SK-N-SH (cell line): ENCODE measurements at regions not wholly inside any gene's neighbourhood (a gene's known extent, or its start where the extent isn't known, plus 50 kb on each side); places are given as distances from the start of the nearest gene placed in this dataset.

Experiments used
- EP300 ChIP-seq, 2 experiments: IDR thresholded peaks; 2 replicates each; pipeline versions ENCODE4 v1.4.0 to v1.6.1; 2012; ENCODE audit warnings: borderline replicate concordance in 1 of 2, low read depth in 1 of 2, low read length in 1 of 2
- EZH2phosphoT487 ChIP-seq: fragments of 200-600 bp; sonication (generic); IDR thresholded peaks from 2 replicates; pipeline ENCODE4 v1.6.1; 2017; ENCODE audit warnings: low read depth, mixed run types, mild to moderate bottlenecking, antibody characterized with exemption, moderate library complexity, borderline replicate concordance
- FOSL2 ChIP-seq: IDR thresholded peaks from 2 replicates; pipeline ENCODE4 v1.4.0; 2012; ENCODE audit warnings: low read depth, mild to moderate bottlenecking, moderate library complexity, borderline replicate concordance
- FOXJ3 ChIP-seq: sonication (generic); formaldehyde crosslinking; IDR thresholded peaks from 2 replicates; pipeline ENCODE4 v1.5.1; 2020; ENCODE audit warnings: mild to moderate bottlenecking, missing genetic modification reagents
- POLR2AphosphoS5 ChIP-seq: IDR thresholded peaks from 2 replicates; pipeline ENCODE4 v1.6.1; 2012; ENCODE audit warnings: low read depth, low read length
- RAD21 ChIP-seq: IDR thresholded peaks from 2 replicates; pipeline ENCODE4 v1.6.1; 2012; ENCODE audit warnings: mild to moderate bottlenecking, low read length
- RFX5 ChIP-seq: IDR thresholded peaks from 2 replicates; pipeline ENCODE4 v1.6.1; 2012; ENCODE audit warnings: mild to moderate bottlenecking, improper control_type of control experiment, low read length
- TAF1 ChIP-seq: IDR thresholded peaks from 2 replicates; pipeline ENCODE4 v1.6.1; 2012; ENCODE audit warnings: low read depth, mild to moderate bottlenecking, low read length, moderate library complexity, borderline replicate concordance
- TCF12 ChIP-seq: IDR thresholded peaks from 2 replicates; pipeline ENCODE4 v1.4.0; 2012
- USF1 ChIP-seq: IDR thresholded peaks from 2 replicates; pipeline ENCODE4 v1.4.0; 2012; ENCODE audit warnings: low read depth, borderline replicate concordance
- USF2 ChIP-seq: fragments of 150-350 bp; IDR thresholded peaks from 2 replicates; pipeline ENCODE4 v1.6.1; 2017; ENCODE audit warnings: antibody characterized with exemption, low read length, low read depth, borderline replicate concordance
- YY1 ChIP-seq: IDR thresholded peaks from 2 replicates; pipeline ENCODE4 v1.4.0; 2012; ENCODE audit warnings: low read depth, mild to moderate bottlenecking
- TF ChIP-seq, protein P1 (sequence below): fragments of 200-600 bp; sonication (generic); IDR thresholded peaks from 2 replicates; pipeline ENCODE4 v1.6.1; 2017; ENCODE audit warnings: antibody characterized with exemption, mild to moderate bottlenecking, moderate library complexity

DNA sequence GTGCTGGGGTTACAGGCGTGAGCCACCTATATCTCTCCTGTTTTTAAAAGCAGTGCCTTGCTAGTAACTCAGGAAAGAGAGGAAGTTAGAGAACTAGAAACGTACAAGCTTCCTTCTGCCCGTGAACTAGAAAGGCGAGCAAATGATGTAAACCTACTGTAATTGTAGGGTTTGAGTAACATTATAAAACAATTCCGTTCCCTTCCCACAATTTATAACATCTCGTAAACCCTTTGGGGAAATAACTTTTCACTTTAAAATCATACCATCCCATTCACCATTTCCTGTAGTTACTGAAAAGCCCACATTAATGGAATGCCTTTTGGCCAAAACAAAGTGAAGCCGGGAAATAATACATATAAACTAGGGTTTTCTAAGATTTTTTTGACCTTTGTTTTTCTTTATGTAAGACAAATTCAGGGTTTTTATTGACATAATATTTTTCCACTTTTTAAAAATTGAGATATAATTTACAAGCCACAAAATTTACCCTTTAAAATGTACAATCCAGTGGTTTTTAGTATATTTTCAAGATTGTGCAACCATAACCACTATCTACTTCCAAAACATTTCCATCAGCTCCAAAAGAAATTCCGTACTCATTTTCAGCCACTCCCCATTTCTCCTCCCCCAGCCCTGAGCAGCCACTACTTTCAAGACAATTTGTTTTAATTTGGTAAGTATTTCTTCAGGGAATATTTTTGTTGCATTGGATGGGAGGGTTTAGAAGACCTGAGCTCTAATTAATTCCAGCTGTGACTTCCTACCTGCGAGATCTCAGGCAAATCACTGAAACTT, 175.1 kb upstream of the PDE10A start:
- TF ChIP-seq, protein P1, sequence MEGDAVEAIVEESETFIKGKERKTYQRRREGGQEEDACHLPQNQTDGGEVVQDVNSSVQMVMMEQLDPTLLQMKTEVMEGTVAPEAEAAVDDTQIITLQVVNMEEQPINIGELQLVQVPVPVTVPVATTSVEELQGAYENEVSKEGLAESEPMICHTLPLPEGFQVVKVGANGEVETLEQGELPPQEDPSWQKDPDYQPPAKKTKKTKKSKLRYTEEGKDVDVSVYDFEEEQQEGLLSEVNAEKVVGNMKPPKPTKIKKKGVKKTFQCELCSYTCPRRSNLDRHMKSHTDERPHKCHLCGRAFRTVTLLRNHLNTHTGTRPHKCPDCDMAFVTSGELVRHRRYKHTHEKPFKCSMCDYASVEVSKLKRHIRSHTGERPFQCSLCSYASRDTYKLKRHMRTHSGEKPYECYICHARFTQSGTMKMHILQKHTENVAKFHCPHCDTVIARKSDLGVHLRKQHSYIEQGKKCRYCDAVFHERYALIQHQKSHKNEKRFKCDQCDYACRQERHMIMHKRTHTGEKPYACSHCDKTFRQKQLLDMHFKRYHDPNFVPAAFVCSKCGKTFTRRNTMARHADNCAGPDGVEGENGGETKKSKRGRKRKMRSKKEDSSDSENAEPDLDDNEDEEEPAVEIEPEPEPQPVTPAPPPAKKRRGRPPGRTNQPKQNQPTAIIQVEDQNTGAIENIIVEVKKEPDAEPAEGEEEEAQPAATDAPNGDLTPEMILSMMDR, result no peak
- TF ChIP-seq YY1 (no peak), USF1 (no peak), FOSL2 (no peak), TCF12 (no peak), USF2 (no peak), RAD21 (no peak), POLR2AphosphoS5 (no peak), EZH2phosphoT487 (no peak), EP300 (IDR thresholded peaks at IDR 0.05; ENCODE audit: borderline replicate concordance in 1 of 2, low read depth in 1 of 2, low read length in 1 of 2) (no peak), TAF1 (no peak), RFX5 (no peak), FOXJ3 (CRISPR knock-in tag) (no peak)
